Endothelial cell of hepatic sinusoid (primary cell): ENCODE measurements at regions not wholly inside any gene's neighbourhood (a gene's known extent, or its start where the extent isn't known, plus 50 kb on each side); places are given as distances from the start of the nearest gene placed in this dataset.
"Not testable (repeated sequence)": the region's sequence is repeated elsewhere in the genome, so short reads cannot be mapped to it uniquely, and the experiment has no call there.

ENCODE experiments used
- in situ Hi-C: cut with HindIII; loops from 2 replicates; pipeline ENCODE4 v1.10.0; 2017; ENCODE audit warnings: low sequenced_read_pairs

GRCh38 chr2:193469251-193469650 is 1274.5 kb upstream of the TMEFF2 start:
- in situ Hi-C loops, result no loop called here

- in situ Hi-C loops, result no loop called here
Observed at GRCh38 chr2:193467276-193467987, 1272.7 kb upstream of the TMEFF2 start.

DNA sequence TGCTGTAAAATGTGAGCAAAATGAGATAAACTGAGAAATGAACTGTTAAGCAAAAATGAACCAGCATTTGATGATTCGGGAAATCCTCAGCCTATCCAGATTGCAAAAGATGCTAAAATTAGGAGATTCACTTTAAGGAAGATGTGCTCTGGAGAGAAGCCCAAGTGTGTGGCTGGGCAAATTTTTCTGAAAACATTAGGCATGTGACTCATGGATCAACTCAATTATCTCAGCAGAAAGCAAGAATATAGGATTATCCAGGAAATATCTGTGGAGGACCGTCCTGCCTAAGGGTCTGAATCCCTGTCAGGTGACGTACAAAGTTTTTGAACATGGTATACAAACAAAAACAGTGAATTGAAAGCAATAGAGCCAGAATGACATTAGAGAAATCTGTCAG is 1268.3 kb upstream of the TMEFF2 start:
- in situ Hi-C loops, result no loop called here

DNA sequence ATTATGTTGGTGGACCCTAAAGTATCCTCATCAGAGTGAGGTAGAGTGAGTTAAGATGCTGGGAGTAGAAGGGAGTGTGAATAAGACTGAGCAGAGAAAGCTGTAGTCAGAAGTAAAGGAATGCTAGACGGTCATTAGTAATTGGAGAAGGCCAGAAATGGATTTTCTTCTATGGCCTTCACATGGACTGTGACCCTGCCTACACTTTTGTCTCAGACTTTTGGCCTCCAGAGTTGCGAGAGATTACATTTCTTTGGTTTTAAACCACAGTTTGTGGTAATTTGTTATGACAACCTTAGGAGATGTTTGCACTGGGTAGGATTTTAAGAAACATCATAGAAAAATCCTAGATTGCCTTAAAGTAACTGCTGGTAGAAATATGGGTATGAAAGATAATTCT is 1267.7 kb upstream of the TMEFF2 start:
- in situ Hi-C loops, result no loop called here

GRCh38 chr2:193461431-193461934 is 1266.8 kb upstream of the TMEFF2 start:
- in situ Hi-C loops, result no loop called here

GRCh38 chr2:193446967-193447366 is 1252.2 kb upstream of the TMEFF2 start:
- in situ Hi-C loops, result no loop called here

DNA sequence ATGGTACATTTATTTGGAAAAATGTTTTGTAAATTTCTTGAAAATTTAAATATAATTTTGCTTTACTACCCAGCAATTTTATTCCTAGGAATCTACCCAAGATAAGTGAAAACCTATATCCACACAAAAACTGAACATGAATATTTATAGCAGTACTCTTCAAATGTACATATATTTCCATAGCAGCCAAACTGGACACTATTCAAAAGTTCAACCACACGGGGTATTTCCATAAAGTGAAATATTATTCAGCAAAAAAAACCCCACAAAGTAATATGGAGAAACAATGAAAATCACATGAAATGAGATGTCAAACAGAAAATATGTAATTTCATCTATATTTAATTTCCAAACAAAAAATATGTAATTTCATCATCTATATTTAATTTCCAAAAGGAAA is 1247.6 kb upstream of the TMEFF2 start:
- in situ Hi-C loops, result no loop called here

DNA sequence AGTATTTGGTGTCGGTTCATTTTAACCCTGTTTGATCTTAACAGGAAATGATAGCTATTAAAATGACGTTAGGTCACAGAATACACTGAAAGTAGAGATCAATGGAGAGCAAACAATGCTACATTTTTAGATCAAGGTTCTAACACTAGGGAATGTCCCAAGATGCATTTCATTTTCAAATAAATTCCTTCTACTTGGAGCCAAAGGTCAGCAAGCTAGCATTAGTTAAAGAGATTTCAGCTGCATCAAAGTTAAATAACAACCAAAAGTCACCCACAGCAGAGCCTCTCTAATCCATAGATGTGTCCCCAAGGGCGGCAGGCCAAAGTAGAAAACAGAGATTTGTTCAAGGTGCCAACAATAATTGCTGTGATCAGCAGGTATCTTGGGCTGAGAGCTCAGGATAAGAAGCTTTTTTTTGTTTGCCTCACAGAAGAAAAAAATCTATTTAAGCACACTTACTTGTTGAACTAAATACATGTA is 1233.6 kb upstream of the TMEFF2 start:
- in situ Hi-C loops, result no loop called here

DNA sequence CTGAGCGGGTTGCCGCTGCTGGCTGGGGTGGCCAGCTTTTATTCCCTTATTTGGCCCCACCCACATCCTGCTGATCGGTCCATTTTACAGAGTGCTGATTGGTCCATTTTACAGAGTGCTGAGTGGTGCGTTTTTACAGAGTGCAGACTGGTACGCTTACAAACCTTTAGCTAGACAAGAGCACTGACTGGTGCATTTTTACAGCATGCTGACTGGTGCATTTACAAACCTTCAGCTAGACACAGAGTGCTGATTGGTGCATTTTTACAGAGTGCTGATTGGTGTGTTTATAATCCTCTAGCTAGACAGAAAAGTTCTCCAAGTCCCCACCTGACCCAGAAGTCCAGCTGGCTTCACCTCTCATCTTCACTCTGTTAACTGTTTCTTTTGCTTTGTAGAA is 1217.6 kb upstream of the TMEFF2 start:
- in situ Hi-C loops, result not testable (repeated sequence)

DNA sequence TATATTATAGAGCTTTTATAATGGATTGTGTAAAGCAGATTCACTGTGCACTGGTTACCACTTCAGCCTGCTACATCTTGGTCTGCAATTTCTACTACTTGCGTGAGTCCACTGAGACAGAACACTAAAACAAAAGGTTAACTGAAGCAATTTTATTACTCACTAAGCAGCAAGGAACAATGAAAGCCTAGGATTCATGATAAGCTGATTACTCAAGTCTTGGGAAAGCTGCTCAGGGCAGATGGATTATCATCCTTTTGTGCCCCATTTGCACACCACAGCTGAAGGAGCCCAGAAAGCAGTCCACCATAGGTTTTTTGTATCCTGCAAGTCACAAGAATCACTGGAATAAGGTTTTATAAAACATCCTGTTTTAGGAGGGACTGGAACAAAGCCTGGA is 1215.2 kb upstream of the TMEFF2 start:
- in situ Hi-C loops, result no loop called here

DNA sequence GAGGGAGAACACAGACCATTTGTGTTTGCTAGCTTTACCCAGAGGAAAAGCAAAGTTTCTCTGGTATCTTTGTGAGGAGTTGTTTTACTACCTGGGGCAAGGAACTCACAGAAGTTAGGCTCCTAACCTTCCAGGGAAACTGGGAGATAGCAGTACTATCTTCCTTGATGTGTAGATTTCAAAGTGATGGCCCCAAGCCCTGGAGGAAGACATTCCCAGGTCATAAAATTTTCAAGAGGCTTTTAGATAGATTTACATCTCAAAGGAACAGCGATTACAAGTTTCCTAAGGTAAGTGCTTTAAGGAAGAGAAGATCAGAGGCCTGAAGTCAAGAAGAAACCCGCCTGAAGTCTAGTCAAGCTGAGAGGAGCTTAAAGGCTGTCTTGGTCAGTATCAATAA is 1187.8 kb upstream of the TMEFF2 start:
- in situ Hi-C loops, result no loop called here

GRCh38 chr2:193377789-193378188 is 1183.1 kb upstream of the TMEFF2 start:
- in situ Hi-C loops, result no loop called here

GRCh38 chr2:193373120-193373519 is 1178.4 kb upstream of the TMEFF2 start:
- in situ Hi-C loops, result no loop called here

GRCh38 chr2:193371200-193371599 is 1176.5 kb upstream of the TMEFF2 start:
- in situ Hi-C loops, result no loop called here

- in situ Hi-C loops, result no loop called here
Observed at GRCh38 chr2:193368615-193369014, 1173.9 kb upstream of the TMEFF2 start.

DNA sequence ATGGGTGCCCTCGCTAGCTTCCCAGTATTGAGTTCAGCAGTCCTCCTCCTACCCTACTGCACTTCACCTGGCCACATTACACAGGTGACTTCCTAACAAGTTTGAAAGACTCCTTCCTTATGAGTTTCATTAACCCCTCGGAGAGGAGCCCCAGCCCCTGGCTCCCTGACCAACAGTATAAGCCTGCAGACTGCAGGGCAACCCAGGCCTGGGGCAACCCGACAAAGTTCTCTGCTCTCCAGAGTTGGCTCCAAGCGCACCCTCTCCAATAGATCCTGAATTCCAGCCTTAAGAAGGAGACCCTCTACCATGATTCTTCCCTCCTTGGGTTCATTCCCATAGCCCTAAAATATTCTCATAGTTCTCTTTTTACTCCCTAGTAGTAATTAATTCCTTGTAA is 1162.8 kb upstream of the TMEFF2 start:
- in situ Hi-C loops, result no loop called here

DNA sequence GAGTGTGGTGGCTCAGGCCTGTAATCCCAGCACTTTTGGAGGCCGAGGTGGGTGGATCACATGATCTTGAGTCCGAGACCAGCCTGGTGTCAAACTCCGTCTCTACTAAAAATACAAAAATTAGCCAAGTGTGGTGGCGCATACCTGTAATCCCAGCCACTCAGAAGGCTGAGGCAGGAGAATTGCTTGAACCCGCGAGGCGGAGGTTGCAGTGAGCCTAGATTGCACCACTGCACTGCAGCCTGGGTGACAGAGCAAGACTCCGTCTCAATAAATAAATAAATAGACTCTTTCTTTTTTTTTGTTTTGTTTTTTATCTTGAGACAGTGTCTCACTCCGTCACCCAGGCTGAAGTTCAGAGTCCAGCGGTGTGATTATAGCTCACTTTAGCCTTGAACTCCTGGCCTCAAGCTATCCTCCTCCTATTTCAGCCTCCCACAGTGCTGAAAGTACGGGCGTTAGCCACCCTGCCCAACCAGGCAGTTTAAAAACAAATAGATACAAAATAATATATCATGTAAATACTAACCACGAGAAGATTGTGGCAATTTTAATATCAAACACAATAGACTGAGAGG is 1158.0 kb upstream of the TMEFF2 start:
- in situ Hi-C loops, result not testable (repeated sequence)

GRCh38 chr2:193350509-193350908 is 1155.8 kb upstream of the TMEFF2 start:
- in situ Hi-C loops, result no loop called here

DNA sequence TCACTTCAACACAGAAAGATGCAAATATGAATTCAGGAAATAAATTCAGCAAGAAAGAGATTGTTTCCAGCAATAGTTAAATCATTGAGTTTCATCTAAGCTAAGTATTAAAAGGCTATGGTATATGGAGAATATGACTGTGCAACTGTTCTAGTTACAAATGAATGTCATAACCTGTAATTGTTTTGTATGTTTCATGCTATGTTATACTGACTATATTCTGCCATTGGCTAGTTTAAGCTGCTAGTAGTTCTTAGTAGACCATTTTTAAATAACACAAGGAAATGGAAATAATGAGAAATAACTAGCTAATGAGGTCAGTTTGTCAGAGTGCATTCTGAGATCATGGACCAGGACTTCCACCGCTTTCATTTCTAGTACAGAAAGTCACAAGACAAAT is 1154.9 kb upstream of the TMEFF2 start:
- in situ Hi-C loops, result no loop called here

GRCh38 chr2:193348055-193348454 is 1153.3 kb upstream of the TMEFF2 start:
- in situ Hi-C loops, result no loop called here

GRCh38 chr2:193336781-193337180 is 1142.0 kb upstream of the TMEFF2 start:
- in situ Hi-C loops, result no loop called here

GRCh38 chr2:193334401-193334800 is 1139.7 kb upstream of the TMEFF2 start:
- in situ Hi-C loops, result no loop called here

DNA sequence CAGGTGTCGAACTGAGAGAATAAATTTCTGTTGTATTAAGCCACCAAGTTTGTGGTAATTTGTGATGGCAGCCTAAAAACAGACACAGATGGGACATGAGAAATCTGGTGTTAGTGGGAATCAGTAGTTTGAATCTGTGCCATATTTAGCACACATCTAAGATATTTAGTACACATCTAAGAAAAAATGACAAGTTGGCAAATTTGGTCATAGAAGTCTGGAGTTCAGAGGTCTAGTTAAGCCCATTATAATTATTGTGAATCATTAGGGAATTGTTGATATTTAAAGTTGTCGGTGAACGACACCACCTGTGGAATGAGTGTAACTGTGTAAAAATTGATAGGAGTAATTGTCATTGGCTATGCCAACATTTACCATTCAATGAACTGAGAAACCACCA is 1138.8 kb upstream of the TMEFF2 start:
- in situ Hi-C loops, result no loop called here
